ENCODE measurements at regions not wholly inside any gene's neighbourhood (a gene's known extent, or its start where the extent isn't known, plus 50 kb on each side); places are given as distances from the start of the nearest gene placed in this dataset.

- Histone ChIP-seq H3K9me2 (replicated peaks; ENCODE audit: control insufficient read depth, low read length) (no peaks in the 10 kb centered on the region), H3K9me3 (ENCODE audit: control insufficient read depth, insufficient read depth, low read length) (no peaks in the 10 kb centered on the region), H3K27me3 (ENCODE audit: control insufficient read depth, low read length) (no peaks in the 10 kb centered on the region), H3K4me2 (ENCODE audit: low read length) (no peak overlapping the region), H3K4me1 (ENCODE audit: control insufficient read depth, low read length) (no peaks in the 10 kb centered on the region), H3K79me2 (ENCODE audit: control insufficient read depth, low read length) (no peaks in the 10 kb centered on the region), H4K20me1 (ENCODE audit: control insufficient read depth, insufficient read depth, low read depth, low read length) (no peaks in the 10 kb centered on the region), H3K4me3 (ENCODE audit: low read length) (no peak overlapping the region), H3F3A (ENCODE audit: control insufficient read depth, insufficient read depth) (no peaks in the 10 kb centered on the region), H3K36me3 (ENCODE audit: control insufficient read depth, low read length) (no peaks in the 10 kb centered on the region), H3K27ac (ENCODE audit: low read depth, low read length) (no peak overlapping the region)
- TF ChIP-seq EZH2phosphoT487 (IDR thresholded peaks at IDR 0.05; ENCODE audit: borderline replicate concordance, low read length), result no peak
- no peak for TF ChIP-seq CTCF (IDR thresholded peaks at IDR 0.05; ENCODE audit: low read depth, low read length, poor library complexity, severe bottlenecking)
Observed at GRCh38 chr1:103256490-103256889, 148.2 kb upstream of the COL11A1 start.

- Histone ChIP-seq H3K4me3 (ENCODE audit: low read length) (no peak overlapping the region), H3K27me3 (ENCODE audit: control insufficient read depth, low read length) (no peaks in the 10 kb centered on the region), H3K27ac (ENCODE audit: low read depth, low read length) (no peak overlapping the region), H3K4me2 (ENCODE audit: low read length) (no peak overlapping the region), H3K4me1 (ENCODE audit: control insufficient read depth, low read length) (no peaks in the 10 kb centered on the region), H3K9me3 (ENCODE audit: control insufficient read depth, insufficient read depth, low read length) (no peaks in the 10 kb centered on the region), H3K36me3 (ENCODE audit: control insufficient read depth, low read length) (no peaks in the 10 kb centered on the region), H3K79me2 (ENCODE audit: control insufficient read depth, low read length) (no peaks in the 10 kb centered on the region), H3F3A (ENCODE audit: control insufficient read depth, insufficient read depth) (no peaks in the 10 kb centered on the region), H4K20me1 (ENCODE audit: control insufficient read depth, insufficient read depth, low read depth, low read length) (no peaks in the 10 kb centered on the region), H3K9me2 (replicated peaks; ENCODE audit: control insufficient read depth, low read length) (no peaks in the 10 kb centered on the region)
- TF ChIP-seq EZH2phosphoT487 (IDR thresholded peaks at IDR 0.05; ENCODE audit: borderline replicate concordance, low read length), result no peak
- TF ChIP-seq CTCF (IDR thresholded peaks at IDR 0.05; ENCODE audit: low read depth, low read length, poor library complexity, severe bottlenecking), result no peak
Observed at GRCh38 chr1:103254691-103255090, 146.4 kb upstream of the COL11A1 start.

GRCh38 chr1:103250441-103250861 lies 142.1 kb upstream of the COL11A1 start:
- H3K27me3 ChIP-seq (ENCODE audit: control insufficient read depth, low read length), result no peaks in the 10 kb centered on the region
- H3K4me2 ChIP-seq (ENCODE audit: low read length), result no peak overlapping the region
- no peaks in the 10 kb centered on the region for H3F3A ChIP-seq (ENCODE audit: control insufficient read depth, insufficient read depth)
- no peak overlapping the region for H3K27ac ChIP-seq (ENCODE audit: low read depth, low read length)
- H3K9me3 ChIP-seq (ENCODE audit: control insufficient read depth, insufficient read depth, low read length), result no peaks in the 10 kb centered on the region
- no peaks in the 10 kb centered on the region for H3K9me2 ChIP-seq (replicated peaks; ENCODE audit: control insufficient read depth, low read length)
- H4K20me1 ChIP-seq (ENCODE audit: control insufficient read depth, insufficient read depth, low read depth, low read length), result no peaks in the 10 kb centered on the region
- H3K36me3 ChIP-seq (ENCODE audit: control insufficient read depth, low read length), result no peaks in the 10 kb centered on the region
- no peaks in the 10 kb centered on the region for H3K4me1 ChIP-seq (ENCODE audit: control insufficient read depth, low read length)
- TF ChIP-seq CTCF (IDR thresholded peaks at IDR 0.05; ENCODE audit: low read depth, low read length, poor library complexity, severe bottlenecking), result no peak
- TF ChIP-seq EZH2phosphoT487 (IDR thresholded peaks at IDR 0.05; ENCODE audit: borderline replicate concordance, low read length), result no peak
- H3K79me2 ChIP-seq (ENCODE audit: control insufficient read depth, low read length), result no peaks in the 10 kb centered on the region
- no peak overlapping the region for H3K4me3 ChIP-seq (ENCODE audit: low read length)
